GM23338 (cell line): ENCODE measurements at regions not wholly inside any gene's neighbourhood (a gene's known extent, or its start where the extent isn't known, plus 50 kb on each side); places are given as distances from the start of the nearest gene placed in this dataset.

Source experiments
- EZH2 ChIP-seq: fragments of 200-600 bp; sonication (generic); IDR thresholded peaks from one replicate; pipeline ENCODE4 v1.8.0; 2017; ENCODE audit warnings: antibody characterized with exemption, mild to moderate bottlenecking, low read depth; ENCODE audit not compliant: unreplicated experiment
- EZH2phosphoT487 ChIP-seq: fragments of 200-600 bp; sonication (generic); IDR thresholded peaks from one replicate; pipeline ENCODE4 v1.8.1; 2018; ENCODE audit warnings: antibody characterized with exemption; ENCODE audit not compliant: unreplicated experiment
- JUNB ChIP-seq: IDR thresholded peaks from one replicate; pipeline ENCODE4 v1.6.1; 2016; ENCODE audit warnings: antibody characterized with exemption; ENCODE audit not compliant: unreplicated experiment
- POLR2AphosphoS5 ChIP-seq: IDR thresholded peaks from 2 replicates; pipeline ENCODE4 v1.6.1; 2016; ENCODE audit warnings: antibody characterized with exemption, low read depth
- TF ChIP-seq, protein P1 (sequence below), 2 experiments: fragments of 200-600 bp in 1 of 2; sonication (generic) in 1 of 2; conservative IDR thresholded peaks; 2 replicates each; pipeline versions ENCODE4 v1.5.1 to v1.6.1; 2016 to 2017; ENCODE audit warnings: antibody characterized with exemption in 2 of 2, low read depth in 2 of 2, mild to moderate bottlenecking in 2 of 2, moderate library complexity in 1 of 2
- TF ChIP-seq, protein P2 (sequence below): IDR thresholded peaks from one replicate; pipeline ENCODE4 v1.6.1; 2018; ENCODE audit warnings: antibody characterized with exemption; ENCODE audit not compliant: unreplicated experiment

DNA sequence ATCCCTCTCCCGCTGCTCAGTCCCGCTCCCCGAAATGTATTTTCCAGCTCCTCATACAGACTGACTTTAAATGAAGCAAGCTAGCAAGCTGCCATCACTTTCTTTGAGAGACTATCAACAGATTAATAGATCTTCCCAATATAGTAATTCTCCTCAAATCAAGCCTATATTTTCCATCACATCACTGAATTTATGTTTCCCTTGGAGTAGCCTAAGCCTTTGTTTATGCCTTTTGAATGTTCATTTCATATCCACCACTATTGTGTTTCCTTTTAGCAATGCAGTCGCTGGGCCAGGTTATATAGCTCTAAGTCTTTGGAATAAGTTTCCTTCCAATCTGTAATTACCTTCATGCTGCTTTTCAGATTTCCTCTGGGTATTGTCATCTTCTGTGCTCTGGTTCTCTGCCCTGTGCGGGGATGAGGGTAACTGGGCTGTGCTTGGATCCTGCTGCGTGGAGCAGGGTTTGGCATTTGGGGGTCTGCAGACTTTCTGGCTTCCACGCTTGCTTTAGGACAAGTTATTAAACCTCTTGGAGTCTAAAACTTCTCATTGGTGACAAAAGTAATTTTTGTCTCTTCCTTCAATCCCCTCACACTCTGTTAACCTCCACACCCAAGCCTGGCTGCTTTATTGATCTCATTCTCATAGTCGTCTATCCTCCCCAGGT lies 256.9 kb downstream of the DLEU7 start:
- TF ChIP-seq, protein P1, sequence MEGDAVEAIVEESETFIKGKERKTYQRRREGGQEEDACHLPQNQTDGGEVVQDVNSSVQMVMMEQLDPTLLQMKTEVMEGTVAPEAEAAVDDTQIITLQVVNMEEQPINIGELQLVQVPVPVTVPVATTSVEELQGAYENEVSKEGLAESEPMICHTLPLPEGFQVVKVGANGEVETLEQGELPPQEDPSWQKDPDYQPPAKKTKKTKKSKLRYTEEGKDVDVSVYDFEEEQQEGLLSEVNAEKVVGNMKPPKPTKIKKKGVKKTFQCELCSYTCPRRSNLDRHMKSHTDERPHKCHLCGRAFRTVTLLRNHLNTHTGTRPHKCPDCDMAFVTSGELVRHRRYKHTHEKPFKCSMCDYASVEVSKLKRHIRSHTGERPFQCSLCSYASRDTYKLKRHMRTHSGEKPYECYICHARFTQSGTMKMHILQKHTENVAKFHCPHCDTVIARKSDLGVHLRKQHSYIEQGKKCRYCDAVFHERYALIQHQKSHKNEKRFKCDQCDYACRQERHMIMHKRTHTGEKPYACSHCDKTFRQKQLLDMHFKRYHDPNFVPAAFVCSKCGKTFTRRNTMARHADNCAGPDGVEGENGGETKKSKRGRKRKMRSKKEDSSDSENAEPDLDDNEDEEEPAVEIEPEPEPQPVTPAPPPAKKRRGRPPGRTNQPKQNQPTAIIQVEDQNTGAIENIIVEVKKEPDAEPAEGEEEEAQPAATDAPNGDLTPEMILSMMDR (conservative IDR thresholded peaks at IDR 0.05; ENCODE audit: low read depth in 2 of 2): no peak
- TF ChIP-seq EZH2: no peak
- TF ChIP-seq, protein P2, sequence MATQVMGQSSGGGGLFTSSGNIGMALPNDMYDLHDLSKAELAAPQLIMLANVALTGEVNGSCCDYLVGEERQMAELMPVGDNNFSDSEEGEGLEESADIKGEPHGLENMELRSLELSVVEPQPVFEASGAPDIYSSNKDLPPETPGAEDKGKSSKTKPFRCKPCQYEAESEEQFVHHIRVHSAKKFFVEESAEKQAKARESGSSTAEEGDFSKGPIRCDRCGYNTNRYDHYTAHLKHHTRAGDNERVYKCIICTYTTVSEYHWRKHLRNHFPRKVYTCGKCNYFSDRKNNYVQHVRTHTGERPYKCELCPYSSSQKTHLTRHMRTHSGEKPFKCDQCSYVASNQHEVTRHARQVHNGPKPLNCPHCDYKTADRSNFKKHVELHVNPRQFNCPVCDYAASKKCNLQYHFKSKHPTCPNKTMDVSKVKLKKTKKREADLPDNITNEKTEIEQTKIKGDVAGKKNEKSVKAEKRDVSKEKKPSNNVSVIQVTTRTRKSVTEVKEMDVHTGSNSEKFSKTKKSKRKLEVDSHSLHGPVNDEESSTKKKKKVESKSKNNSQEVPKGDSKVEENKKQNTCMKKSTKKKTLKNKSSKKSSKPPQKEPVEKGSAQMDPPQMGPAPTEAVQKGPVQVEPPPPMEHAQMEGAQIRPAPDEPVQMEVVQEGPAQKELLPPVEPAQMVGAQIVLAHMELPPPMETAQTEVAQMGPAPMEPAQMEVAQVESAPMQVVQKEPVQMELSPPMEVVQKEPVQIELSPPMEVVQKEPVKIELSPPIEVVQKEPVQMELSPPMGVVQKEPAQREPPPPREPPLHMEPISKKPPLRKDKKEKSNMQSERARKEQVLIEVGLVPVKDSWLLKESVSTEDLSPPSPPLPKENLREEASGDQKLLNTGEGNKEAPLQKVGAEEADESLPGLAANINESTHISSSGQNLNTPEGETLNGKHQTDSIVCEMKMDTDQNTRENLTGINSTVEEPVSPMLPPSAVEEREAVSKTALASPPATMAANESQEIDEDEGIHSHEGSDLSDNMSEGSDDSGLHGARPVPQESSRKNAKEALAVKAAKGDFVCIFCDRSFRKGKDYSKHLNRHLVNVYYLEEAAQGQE: no peak
- TF ChIP-seq EZH2phosphoT487: no peak
- no peak for TF ChIP-seq POLR2AphosphoS5
- TF ChIP-seq JUNB: no peak
